ENCODE measurements at regions not wholly inside any gene's neighbourhood (a gene's known extent, or its start where the extent isn't known, plus 50 kb on each side); places are given as distances from the start of the nearest gene placed in this dataset.

GRCh38 chr16:82240111-82240510 is 70.1 kb upstream of the MPHOSPH6 start:
- TF ChIP-seq CTCF (IDR thresholded peaks at IDR 0.05 in 8 of 11, conservative IDR thresholded peaks at IDR 0.05 in 3 of 11) (no peak), POLR2AphosphoS5 (IDR thresholded peaks at IDR 0.05) (no peak)
